HEK293 (cell line): ENCODE measurements at regions not wholly inside any gene's neighbourhood (a gene's known extent, or its start where the extent isn't known, plus 50 kb on each side); places are given as distances from the start of the nearest gene placed in this dataset.

ENCODE experiments used
- CTCF ChIA-PET: fragments of 350-600 bp; formaldehyde crosslinking; extraction: SDS; loops from one replicate; lab custom pipeline; 2021; ENCODE audit warnings: antibody characterized with exemption; lab: Yijun Ruan, JAX
- POLR2A ChIA-PET: fragments of 300-600 bp; formaldehyde crosslinking; extraction: SDS; loops from one replicate; lab custom pipeline; 2020; ENCODE audit warnings: antibody characterized with exemption, inconsistent platforms; lab: Yijun Ruan, JAX
- H3K27ac ChIP-seq: fragments of 200-500 bp; sonication (Bioruptor generic); 2 replicates; pipeline ENCODE4 v1.5.1; 2014; ENCODE audit warnings: low read depth, low read length, control low read depth, inconsistent platforms; ENCODE audit errors: extremely low read depth
- H3K36me3 ChIP-seq, 2 experiments: fragments of 200-500 bp in 1 of 2; sonication (Bioruptor generic) in 1 of 2; 1 replicate in 1 of 2; 2 replicates in 1 of 2; pipeline ENCODE4 v1.5.1; 2014 to 2017; ENCODE audit warnings: inconsistent platforms in 2 of 2, low read length in 2 of 2; ENCODE audit not compliant: control insufficient read depth in 2 of 2, insufficient read depth in 1 of 2
- H3K4me1 ChIP-seq: fragments of 200-500 bp; sonication (Bioruptor generic); 2 replicates; pipeline ENCODE4 v1.5.1; 2014; ENCODE audit warnings: mild to moderate bottlenecking, low read length, inconsistent platforms; ENCODE audit not compliant: control insufficient read depth, insufficient read depth
- H3K4me3 ChIP-seq: 2 replicates; pipeline ENCODE4 v1.5.1; 2011; ENCODE audit warnings: low read depth, mild to moderate bottlenecking, control low read depth, low read length, moderate library complexity
- H3K9me3 ChIP-seq: fragments of 200-500 bp; sonication (Bioruptor generic); 2 replicates; pipeline ENCODE4 v1.5.1; 2014; ENCODE audit warnings: low read depth, low read length, inconsistent platforms; ENCODE audit not compliant: control insufficient read depth, insufficient read depth
- GLI4 ChIP-seq: fragments of 450-650 bp; formaldehyde crosslinking; IDR thresholded peaks from 2 replicates; pipeline ENCODE4 v1.5.1; 2016; ENCODE audit warnings: missing biosample characterization, missing genetic modification characterization
- GLIS2 ChIP-seq: fragments of 450-650 bp; formaldehyde crosslinking; IDR thresholded peaks from 2 replicates; pipeline ENCODE4 v1.5.1; 2016; ENCODE audit warnings: missing biosample characterization, missing genetic modification characterization
- HOXC10 ChIP-seq: sonication (generic); formaldehyde crosslinking; IDR thresholded peaks from 2 replicates; pipeline ENCODE4 v1.8.1; 2023; ENCODE audit warnings: mild to moderate bottlenecking, missing genetic modification reagents
- IKZF3 ChIP-seq: fragments of 450-650 bp; IDR thresholded peaks from 2 replicates; pipeline ENCODE4 v1.5.0; 2018; ENCODE audit warnings: missing biosample characterization, mild to moderate bottlenecking, missing genetic modification characterization, moderate library complexity
- OSR2 ChIP-seq: fragments of 450-650 bp; formaldehyde crosslinking; IDR thresholded peaks from 2 replicates; pipeline ENCODE4 v1.5.1; 2016; ENCODE audit warnings: missing biosample characterization, missing genetic modification characterization
- OVOL3 ChIP-seq: fragments of 450-650 bp; formaldehyde crosslinking; IDR thresholded peaks from 2 replicates; pipeline ENCODE4 v1.5.1; 2016; ENCODE audit warnings: missing biosample characterization, missing genetic modification characterization
- PRDM1 ChIP-seq: fragments of 450-650 bp; formaldehyde crosslinking; IDR thresholded peaks from 2 replicates; pipeline ENCODE4; 2016; ENCODE audit warnings: missing biosample characterization, missing genetic modification characterization
- SALL2 ChIP-seq: fragments of 450-650 bp; formaldehyde crosslinking; IDR thresholded peaks from 2 replicates; pipeline ENCODE4 v1.5.0; 2017; ENCODE audit warnings: missing biosample characterization, mild to moderate bottlenecking, missing genetic modification characterization, borderline replicate concordance
- SCRT2 ChIP-seq: fragments of 450-650 bp; formaldehyde crosslinking; IDR thresholded peaks from 2 replicates; pipeline ENCODE4 v1.5.1; 2016; ENCODE audit warnings: missing biosample characterization, missing genetic modification characterization
- ZBTB11 ChIP-seq: fragments of 450-650 bp; formaldehyde crosslinking; conservative IDR thresholded peaks from 2 replicates; pipeline ENCODE4 v1.5.1; 2016; ENCODE audit warnings: low read depth, missing biosample characterization, missing genetic modification characterization
- ZBTB7A ChIP-seq: fragments of 450-650 bp; formaldehyde crosslinking; IDR thresholded peaks from 2 replicates; pipeline ENCODE4 v1.5.1; 2016; ENCODE audit warnings: low read depth, missing biosample characterization, missing genetic modification characterization
- ZNF2 ChIP-seq: fragments of 450-650 bp; formaldehyde crosslinking; IDR thresholded peaks from 2 replicates; pipeline ENCODE4 v1.5.1; 2016; ENCODE audit warnings: missing biosample characterization, missing genetic modification characterization
- ZNF394 ChIP-seq: fragments of 450-650 bp; formaldehyde crosslinking; IDR thresholded peaks from 2 replicates; pipeline ENCODE4 v1.5.1; 2016; ENCODE audit warnings: missing biosample characterization, missing genetic modification characterization, mild to moderate bottlenecking, moderate library complexity, borderline replicate concordance
- ZNF426 ChIP-seq: fragments of 450-650 bp; formaldehyde crosslinking; IDR thresholded peaks from 2 replicates; pipeline ENCODE4 v1.5.1; 2017; ENCODE audit warnings: missing biosample characterization, missing genetic modification characterization, mild to moderate bottlenecking, inconsistent platforms, moderate library complexity
- ZNF514 ChIP-seq: fragments of 450-650 bp; formaldehyde crosslinking; IDR thresholded peaks from 2 replicates; pipeline ENCODE4 v1.5.1; 2016; ENCODE audit warnings: missing biosample characterization, missing genetic modification characterization
- ZNF555 ChIP-seq: fragments of 450-650 bp; formaldehyde crosslinking; conservative IDR thresholded peaks from 2 replicates; pipeline ENCODE4 v1.5.1; 2017; ENCODE audit warnings: missing biosample characterization, mild to moderate bottlenecking, missing genetic modification characterization, inconsistent platforms
- ZNF658 ChIP-seq: fragments of 450-650 bp; formaldehyde crosslinking; IDR thresholded peaks from 2 replicates; pipeline ENCODE4; 2016; ENCODE audit warnings: missing biosample characterization, missing genetic modification characterization
- ZNF747 ChIP-seq: fragments of 450-650 bp; formaldehyde crosslinking; IDR thresholded peaks from 2 replicates; pipeline ENCODE4 v1.5.1; 2016; ENCODE audit warnings: missing biosample characterization, missing genetic modification characterization
- ZNF76 ChIP-seq: fragments of 450-650 bp; formaldehyde crosslinking; IDR thresholded peaks from 2 replicates; pipeline ENCODE4; 2016; ENCODE audit warnings: low read depth, missing biosample characterization, missing genetic modification characterization, borderline replicate concordance
- ZNF791 ChIP-seq: fragments of 450-650 bp; formaldehyde crosslinking; IDR thresholded peaks from 2 replicates; pipeline ENCODE4 v1.5.1; 2016; ENCODE audit warnings: missing biosample characterization, missing genetic modification characterization
- TF ChIP-seq, protein P1 (sequence below): fragments of 450-650 bp; formaldehyde crosslinking; IDR thresholded peaks from 2 replicates; pipeline ENCODE4 v1.5.1; 2016; ENCODE audit warnings: missing biosample characterization, missing genetic modification characterization
- TF ChIP-seq, protein P2 (sequence below): fragments of 450-650 bp; IDR thresholded peaks from 2 replicates; pipeline ENCODE4 v1.5.1; 2018; ENCODE audit warnings: missing biosample characterization, missing genetic modification characterization
- TF ChIP-seq, protein P3 (sequence below): fragments of 450-650 bp; formaldehyde crosslinking; IDR thresholded peaks from 2 replicates; pipeline ENCODE4 v1.5.1; 2016; ENCODE audit warnings: missing biosample characterization, missing genetic modification characterization

DNA sequence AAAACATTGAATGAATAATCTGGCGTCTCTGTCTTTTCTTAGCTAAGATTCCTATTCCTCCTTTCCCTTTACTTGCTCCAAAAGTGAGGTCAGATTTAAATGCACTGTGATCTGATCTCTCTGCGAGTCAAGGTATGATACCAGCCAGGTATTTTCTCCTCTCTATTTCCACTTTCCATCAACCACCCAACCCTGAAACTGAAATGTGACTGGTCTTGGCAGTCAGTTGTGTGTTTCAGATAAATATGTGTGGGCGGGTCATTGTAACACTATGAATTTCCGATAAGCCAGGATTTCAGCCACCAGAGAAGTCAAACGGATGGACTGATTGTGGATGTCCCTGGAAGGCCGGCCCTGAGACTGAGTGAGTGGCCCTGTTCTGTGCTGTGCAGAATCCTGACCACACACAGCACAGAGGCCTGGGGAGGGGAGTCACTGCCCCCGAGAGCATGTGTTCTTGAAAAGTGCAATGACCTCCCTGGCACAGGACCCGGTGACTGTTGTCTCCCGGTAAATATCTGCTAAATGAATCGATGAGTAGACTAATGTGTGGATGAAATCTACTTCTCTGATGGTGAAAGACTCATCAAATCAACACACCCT is 612.5 kb upstream of the TMEM132C start:
- no peak overlapping the region for H3K4me3 ChIP-seq
- CTCF ChIA-PET: no interaction called here
- no peaks in the 10 kb centered on the region for H3K4me1 ChIP-seq
- TF ChIP-seq, protein P1, sequence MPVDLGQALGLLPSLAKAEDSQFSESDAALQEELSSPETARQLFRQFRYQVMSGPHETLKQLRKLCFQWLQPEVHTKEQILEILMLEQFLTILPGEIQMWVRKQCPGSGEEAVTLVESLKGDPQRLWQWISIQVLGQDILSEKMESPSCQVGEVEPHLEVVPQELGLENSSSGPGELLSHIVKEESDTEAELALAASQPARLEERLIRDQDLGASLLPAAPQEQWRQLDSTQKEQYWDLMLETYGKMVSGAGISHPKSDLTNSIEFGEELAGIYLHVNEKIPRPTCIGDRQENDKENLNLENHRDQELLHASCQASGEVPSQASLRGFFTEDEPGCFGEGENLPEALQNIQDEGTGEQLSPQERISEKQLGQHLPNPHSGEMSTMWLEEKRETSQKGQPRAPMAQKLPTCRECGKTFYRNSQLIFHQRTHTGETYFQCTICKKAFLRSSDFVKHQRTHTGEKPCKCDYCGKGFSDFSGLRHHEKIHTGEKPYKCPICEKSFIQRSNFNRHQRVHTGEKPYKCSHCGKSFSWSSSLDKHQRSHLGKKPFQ (tag by site-specific recombination): no peak
- no peak for TF ChIP-seq PRDM1 (tag by site-specific recombination)
- TF ChIP-seq SCRT2 (tag by site-specific recombination): no peak
- no peak for TF ChIP-seq ZNF394
- TF ChIP-seq ZNF426 (tag by site-specific recombination): no peak
- no peak for TF ChIP-seq GLIS2
- TF ChIP-seq OSR2 (tag by site-specific recombination): no peak
- TF ChIP-seq HOXC10 (CRISPR knock-in tag): no peak
- TF ChIP-seq, protein P2, sequence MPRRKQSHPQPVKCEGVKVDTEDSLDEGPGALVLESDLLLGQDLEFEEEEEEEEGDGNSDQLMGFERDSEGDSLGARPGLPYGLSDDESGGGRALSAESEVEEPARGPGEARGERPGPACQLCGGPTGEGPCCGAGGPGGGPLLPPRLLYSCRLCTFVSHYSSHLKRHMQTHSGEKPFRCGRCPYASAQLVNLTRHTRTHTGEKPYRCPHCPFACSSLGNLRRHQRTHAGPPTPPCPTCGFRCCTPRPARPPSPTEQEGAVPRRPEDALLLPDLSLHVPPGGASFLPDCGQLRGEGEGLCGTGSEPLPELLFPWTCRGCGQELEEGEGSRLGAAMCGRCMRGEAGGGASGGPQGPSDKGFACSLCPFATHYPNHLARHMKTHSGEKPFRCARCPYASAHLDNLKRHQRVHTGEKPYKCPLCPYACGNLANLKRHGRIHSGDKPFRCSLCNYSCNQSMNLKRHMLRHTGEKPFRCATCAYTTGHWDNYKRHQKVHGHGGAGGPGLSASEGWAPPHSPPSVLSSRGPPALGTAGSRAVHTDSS (tag by site-specific recombination): no peak
- no peak for TF ChIP-seq ZNF658 (tag by site-specific recombination)
- no peak for TF ChIP-seq ZBTB7A (tag by site-specific recombination)
- TF ChIP-seq IKZF3 (tag by site-specific recombination): no peak
- no peak overlapping the region for H3K27ac ChIP-seq
- no peaks in the 10 kb centered on the region for H3K36me3 ChIP-seq
- POLR2A ChIA-PET: no interaction called here
- H3K9me3 ChIP-seq: no peaks in the 10 kb centered on the region

DNA sequence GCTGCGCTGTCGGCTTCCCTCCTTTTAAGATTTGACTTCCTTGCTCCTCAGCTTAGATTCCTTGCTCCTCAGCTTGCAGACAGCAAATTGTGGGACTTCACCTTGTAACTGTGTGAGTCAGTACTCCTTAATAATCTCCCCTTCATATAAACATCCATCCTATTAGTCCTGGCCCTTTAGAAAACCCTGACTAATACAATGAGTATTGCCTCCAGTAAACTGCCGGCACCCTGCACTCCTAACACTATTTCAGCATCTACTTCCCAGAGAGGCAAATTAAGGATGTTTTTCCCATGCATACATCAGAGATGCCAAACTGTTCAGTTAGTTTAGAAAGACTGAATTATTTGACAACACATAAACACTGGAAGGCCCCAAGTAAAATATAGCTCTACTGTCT is 611.3 kb upstream of the TMEM132C start:
- Histone ChIP-seq H3K9me3 (no peaks in the 10 kb centered on the region), H3K27ac (no peak overlapping the region), H3K4me1 (no peaks in the 10 kb centered on the region), H3K4me3 (no peak overlapping the region), H3K36me3 (no peaks in the 10 kb centered on the region)
- CTCF ChIA-PET: no interaction called here
- POLR2A ChIA-PET: no interaction called here
- no peak for TF ChIP-seq ZNF514 (tag by site-specific recombination)
- TF ChIP-seq, protein P3, sequence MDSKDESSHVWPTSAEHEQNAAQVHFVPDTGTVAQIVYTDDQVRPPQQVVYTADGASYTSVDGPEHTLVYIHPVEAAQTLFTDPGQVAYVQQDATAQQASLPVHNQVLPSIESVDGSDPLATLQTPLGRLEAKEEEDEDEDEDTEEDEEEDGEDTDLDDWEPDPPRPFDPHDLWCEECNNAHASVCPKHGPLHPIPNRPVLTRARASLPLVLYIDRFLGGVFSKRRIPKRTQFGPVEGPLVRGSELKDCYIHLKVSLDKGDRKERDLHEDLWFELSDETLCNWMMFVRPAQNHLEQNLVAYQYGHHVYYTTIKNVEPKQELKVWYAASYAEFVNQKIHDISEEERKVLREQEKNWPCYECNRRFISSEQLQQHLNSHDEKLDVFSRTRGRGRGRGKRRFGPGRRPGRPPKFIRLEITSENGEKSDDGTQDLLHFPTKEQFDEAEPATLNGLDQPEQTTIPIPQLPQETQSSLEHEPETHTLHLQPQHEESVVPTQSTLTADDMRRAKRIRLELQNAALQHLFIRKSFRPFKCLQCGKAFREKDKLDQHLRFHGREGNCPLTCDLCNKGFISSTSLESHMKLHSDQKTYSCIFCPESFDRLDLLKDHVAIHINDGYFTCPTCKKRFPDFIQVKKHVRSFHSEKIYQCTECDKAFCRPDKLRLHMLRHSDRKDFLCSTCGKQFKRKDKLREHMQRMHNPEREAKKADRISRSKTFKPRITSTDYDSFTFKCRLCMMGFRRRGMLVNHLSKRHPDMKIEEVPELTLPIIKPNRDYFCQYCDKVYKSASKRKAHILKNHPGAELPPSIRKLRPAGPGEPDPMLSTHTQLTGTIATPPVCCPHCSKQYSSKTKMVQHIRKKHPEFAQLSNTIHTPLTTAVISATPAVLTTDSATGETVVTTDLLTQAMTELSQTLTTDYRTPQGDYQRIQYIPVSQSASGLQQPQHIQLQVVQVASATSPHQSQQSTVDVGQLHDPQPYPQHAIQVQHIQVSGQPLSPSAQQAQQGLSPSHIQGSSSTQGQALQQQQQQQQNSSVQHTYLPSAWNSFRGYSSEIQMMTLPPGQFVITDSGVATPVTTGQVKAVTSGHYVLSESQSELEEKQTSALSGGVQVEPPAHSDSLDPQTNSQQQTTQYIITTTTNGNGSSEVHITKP (tag by site-specific recombination): no peak
- TF ChIP-seq SALL2 (tag by site-specific recombination): no peak

GRCh38 chr12:127656266-127656665 is 610.7 kb upstream of the TMEM132C start:
- no peaks in the 10 kb centered on the region for H3K36me3 ChIP-seq
- POLR2A ChIA-PET: no interaction called here
- no peak overlapping the region for H3K27ac ChIP-seq
- H3K4me3 ChIP-seq: no peak overlapping the region
- CTCF ChIA-PET: no interaction called here
- no peaks in the 10 kb centered on the region for H3K9me3 ChIP-seq
- no peaks in the 10 kb centered on the region for H3K4me1 ChIP-seq
- no peak for TF ChIP-seq ZNF76 (tag by site-specific recombination)
- no peak for TF ChIP-seq GLI4 (tag by site-specific recombination)
- no peak for TF ChIP-seq OVOL3 (tag by site-specific recombination)
- no peak for TF ChIP-seq ZBTB11 (tag by site-specific recombination)
- TF ChIP-seq ZNF2 (tag by site-specific recombination): no peak
- TF ChIP-seq ZNF555: no peak
- TF ChIP-seq ZNF747: no peak
- no peak for TF ChIP-seq ZBTB7A (tag by site-specific recombination)
- no peak for TF ChIP-seq ZNF791 (tag by site-specific recombination)
